Right lobe of liver (tissue), 6 donors: ENCODE measurements at regions not wholly inside any gene's neighbourhood (a gene's known extent, or its start where the extent isn't known, plus 50 kb on each side); places are given as distances from the start of the nearest gene placed in this dataset.

ENCODE experiments used
- ATAC-seq, 4 donors: fragments of 200-7000 bp; cut with Tn5 transposase; one replicate each; pipeline ENCODE4 v1.9.1; 2020; ENCODE audit warnings: mild to moderate bottlenecking in 4 of 4, moderate library complexity in 4 of 4
- DNase-seq, 3 donors: peaks; one replicate each; pipeline ENCODE4 v3.0.0-alpha.2; 2020
- H3K27ac ChIP-seq, 3 donors: fragments of 200-600 bp; one replicate each; pipeline ENCODE4 v1.8.0; 2022
- H3K27me3 ChIP-seq, 2 donors: fragments of 200-600 bp; one replicate each; pipeline ENCODE4 v1.8.0; 2022
- H3K36me3 ChIP-seq, 4 donors: fragments of 200-600 bp; sonication (generic) in 1 of 4; one replicate each; pipeline versions ENCODE4 v1.5.1 to v1.8.0; 2017 to 2022; ENCODE audit warnings: control low read depth in 1 of 4
- H3K4me1 ChIP-seq, 4 donors: fragments of 200-600 bp; sonication (generic) in 1 of 4; one replicate each; pipeline versions ENCODE4 v1.5.1 to v1.8.0; 2017 to 2022; ENCODE audit warnings: control low read depth in 1 of 4
- H3K4me3 ChIP-seq, 3 donors: fragments of 200-600 bp; one replicate each; pipeline ENCODE4 v1.8.0; 2022
- H3K9me3 ChIP-seq, 4 donors: fragments of 200-600 bp; sonication (generic) in 1 of 4; one replicate each; pipeline versions ENCODE4 v1.5.1 to v1.8.0; 2017 to 2022; ENCODE audit warnings: control low read depth in 1 of 4
- POLR2A ChIP-seq: fragments of 450-650 bp; IDR thresholded peaks from one replicate; pipeline ENCODE4 v1.6.1; 2017; ENCODE audit warnings: antibody characterized with exemption, mild to moderate bottlenecking
- WGBS: methylation state at CpG from one replicate; pipeline ENCODE4 v1.1.6; 2018; ENCODE audit warnings: low coverage, low lambda C conversion rate; ENCODE audit not compliant: insufficient coverage; ENCODE audit errors: missing lambda C conversion rate; 5-methylcytosine and 5-hydroxymethylcytosine counted together
- intact Hi-C, 2 donors: fragments of 100-400 bp; cut with DNase I; formaldehyde crosslinking; loops; one replicate each; pipeline versions ENCODE4 v1.11.2 to v1.14.1; 2022
- TF ChIP-seq, protein P1 (sequence below), 4 donors: fragments of 200-600 bp in 3 of 4; fragments of 450-650 bp in 1 of 4; IDR thresholded peaks; one replicate each; pipeline versions ENCODE4 v1.5.1 to v1.8.0; 2016 to 2022; ENCODE audit warnings: antibody characterized with exemption in 4 of 4, mild to moderate bottlenecking in 2 of 4
- donor health status: DM: no; HTN: yes; CAD: no.
- donor health status: DM: no; HTN: no; CAD: no.
- donor health status: DM: no; HTN: no; CAD: no.
- donor health status: DM: no; HTN: yes; CAD: no.
- donor health status: DM: no; HTN: yes; CAD: no.

DNA sequence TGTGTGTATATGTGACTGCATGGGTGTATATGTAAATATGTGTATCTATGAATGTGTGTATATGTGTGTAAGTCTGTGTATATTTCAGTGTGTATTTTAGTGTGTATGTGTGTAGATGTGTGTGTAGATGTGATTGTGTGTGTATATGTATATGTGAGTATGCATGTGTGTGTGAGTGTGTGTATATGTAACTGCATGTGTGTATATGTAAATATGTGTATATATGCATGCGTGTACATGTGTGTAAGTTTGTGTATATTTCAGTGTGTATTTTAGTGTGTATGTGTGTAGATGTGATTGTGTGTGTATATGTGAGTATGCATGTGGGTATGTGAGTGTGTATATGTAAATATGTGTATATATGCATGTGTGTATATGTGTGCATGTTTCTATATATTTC, 169.9 kb downstream of the MN1 start:
- Histone ChIP-seq H3K36me3 (no peaks in the 10 kb centered on the region), H3K4me1 (no peaks in the 10 kb centered on the region), H3K9me3 (no peaks in the 10 kb centered on the region), H3K27me3 (no peaks in the 10 kb centered on the region), H3K27ac (no peak overlapping the region), H3K4me3 (no peak overlapping the region)
- intact Hi-C loops: no loop called here
- WGBS: 100% methylated on average over 1 of the region's 1 CpG
- DNase-seq (no peak), ATAC-seq (no peak)
- no peak for TF ChIP-seq POLR2A

DNA sequence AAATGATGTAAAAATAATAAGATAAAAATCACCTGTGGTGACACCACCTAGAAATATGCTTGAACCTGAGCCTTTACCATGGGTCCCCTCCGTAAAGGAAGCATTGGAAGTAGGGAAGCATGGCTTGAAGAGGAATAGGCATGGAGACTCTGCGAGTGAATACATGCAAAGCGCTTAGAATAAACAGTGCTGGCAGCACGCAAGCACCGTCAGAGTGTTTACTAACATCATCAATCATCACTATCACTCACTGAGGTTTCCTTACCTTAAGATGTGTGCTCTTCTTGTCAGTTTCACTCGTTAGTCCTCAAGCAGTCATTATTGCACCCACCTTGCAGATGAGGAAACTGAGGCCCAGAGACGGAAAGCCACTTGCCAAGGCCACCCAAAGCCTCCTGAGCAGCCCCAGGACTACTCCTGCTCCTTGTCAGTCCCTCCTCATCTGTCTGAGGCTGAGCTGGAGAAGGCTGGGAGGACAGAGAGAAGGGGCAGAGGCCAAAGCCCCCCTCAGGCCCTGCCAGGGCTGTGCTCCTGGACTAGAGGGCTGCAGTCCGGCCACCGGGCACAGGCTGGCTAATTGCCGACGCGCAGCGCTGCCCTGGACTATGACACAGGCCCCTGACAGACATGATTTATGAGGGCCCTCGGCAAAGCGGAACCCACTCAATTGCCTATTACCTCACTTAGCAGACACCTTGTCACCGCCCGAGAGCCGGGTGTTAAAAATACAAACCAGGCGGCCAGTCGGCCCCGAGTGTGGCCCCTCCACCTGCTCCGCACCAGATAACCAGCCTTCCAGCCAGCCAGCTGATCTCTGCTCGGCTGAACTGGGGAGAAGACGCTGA, 168.9 kb downstream of the MN1 start:
- Histone ChIP-seq H3K4me1 (no peaks in the 10 kb centered on the region), H3K36me3 (no peaks in the 10 kb centered on the region), H3K4me3 (no peak overlapping the region), H3K27ac (no peak overlapping the region), H3K9me3 (no peaks in the 10 kb centered on the region), H3K27me3 (no peaks in the 10 kb centered on the region)
- WGBS: 43% methylated on average over 16 of the region's 24 CpGs
- DNase-seq (no peak), ATAC-seq (no peak)
- intact Hi-C loops: no loop called here
- TF ChIP-seq, protein P1, sequence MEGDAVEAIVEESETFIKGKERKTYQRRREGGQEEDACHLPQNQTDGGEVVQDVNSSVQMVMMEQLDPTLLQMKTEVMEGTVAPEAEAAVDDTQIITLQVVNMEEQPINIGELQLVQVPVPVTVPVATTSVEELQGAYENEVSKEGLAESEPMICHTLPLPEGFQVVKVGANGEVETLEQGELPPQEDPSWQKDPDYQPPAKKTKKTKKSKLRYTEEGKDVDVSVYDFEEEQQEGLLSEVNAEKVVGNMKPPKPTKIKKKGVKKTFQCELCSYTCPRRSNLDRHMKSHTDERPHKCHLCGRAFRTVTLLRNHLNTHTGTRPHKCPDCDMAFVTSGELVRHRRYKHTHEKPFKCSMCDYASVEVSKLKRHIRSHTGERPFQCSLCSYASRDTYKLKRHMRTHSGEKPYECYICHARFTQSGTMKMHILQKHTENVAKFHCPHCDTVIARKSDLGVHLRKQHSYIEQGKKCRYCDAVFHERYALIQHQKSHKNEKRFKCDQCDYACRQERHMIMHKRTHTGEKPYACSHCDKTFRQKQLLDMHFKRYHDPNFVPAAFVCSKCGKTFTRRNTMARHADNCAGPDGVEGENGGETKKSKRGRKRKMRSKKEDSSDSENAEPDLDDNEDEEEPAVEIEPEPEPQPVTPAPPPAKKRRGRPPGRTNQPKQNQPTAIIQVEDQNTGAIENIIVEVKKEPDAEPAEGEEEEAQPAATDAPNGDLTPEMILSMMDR (IDR thresholded peaks at IDR 0.05): no peak
- TF ChIP-seq POLR2A: no peak

DNA sequence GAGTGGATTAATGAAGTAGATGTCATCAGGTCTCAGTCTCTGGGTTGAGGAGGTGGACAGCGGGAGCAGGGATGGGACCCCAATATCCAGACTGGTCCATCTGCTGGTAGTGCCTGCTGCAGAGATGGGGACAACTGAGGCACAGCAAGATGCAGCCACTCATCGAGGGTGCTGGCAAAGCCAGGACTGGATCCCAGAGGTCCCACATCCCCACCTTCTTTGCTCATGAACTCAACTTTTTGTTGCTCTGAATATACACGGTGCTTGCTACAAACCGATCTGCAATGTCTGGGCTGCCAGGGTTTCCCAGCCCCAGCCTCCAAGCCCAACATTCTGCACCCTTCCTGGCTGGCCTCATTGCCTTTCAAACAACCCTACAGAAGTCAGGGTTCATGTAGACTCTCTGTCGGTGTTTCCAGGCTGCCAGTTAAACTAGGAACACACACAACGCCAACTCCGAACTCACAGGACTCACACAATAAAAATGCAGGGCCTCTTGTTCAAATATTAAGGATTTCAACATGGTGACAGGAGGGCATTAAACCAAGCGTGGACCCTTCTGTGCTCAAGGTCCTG, 168.2 kb downstream of the MN1 start:
- no peaks in the 10 kb centered on the region for H3K36me3 ChIP-seq
- H3K27ac ChIP-seq: no peak overlapping the region
- WGBS: 46% methylated on average over 5 of the region's 8 CpGs
- H3K9me3 ChIP-seq: no peaks in the 10 kb centered on the region
- TF ChIP-seq, protein P1 (IDR thresholded peaks at IDR 0.05): no peak
- TF ChIP-seq POLR2A: no peak
- no peak for DNase-seq
- intact Hi-C loops: no loop called here
- no peaks in the 10 kb centered on the region for H3K4me1 ChIP-seq
- H3K27me3 ChIP-seq: no peaks in the 10 kb centered on the region
- no peak overlapping the region for H3K4me3 ChIP-seq
- ATAC-seq: no peak

DNA sequence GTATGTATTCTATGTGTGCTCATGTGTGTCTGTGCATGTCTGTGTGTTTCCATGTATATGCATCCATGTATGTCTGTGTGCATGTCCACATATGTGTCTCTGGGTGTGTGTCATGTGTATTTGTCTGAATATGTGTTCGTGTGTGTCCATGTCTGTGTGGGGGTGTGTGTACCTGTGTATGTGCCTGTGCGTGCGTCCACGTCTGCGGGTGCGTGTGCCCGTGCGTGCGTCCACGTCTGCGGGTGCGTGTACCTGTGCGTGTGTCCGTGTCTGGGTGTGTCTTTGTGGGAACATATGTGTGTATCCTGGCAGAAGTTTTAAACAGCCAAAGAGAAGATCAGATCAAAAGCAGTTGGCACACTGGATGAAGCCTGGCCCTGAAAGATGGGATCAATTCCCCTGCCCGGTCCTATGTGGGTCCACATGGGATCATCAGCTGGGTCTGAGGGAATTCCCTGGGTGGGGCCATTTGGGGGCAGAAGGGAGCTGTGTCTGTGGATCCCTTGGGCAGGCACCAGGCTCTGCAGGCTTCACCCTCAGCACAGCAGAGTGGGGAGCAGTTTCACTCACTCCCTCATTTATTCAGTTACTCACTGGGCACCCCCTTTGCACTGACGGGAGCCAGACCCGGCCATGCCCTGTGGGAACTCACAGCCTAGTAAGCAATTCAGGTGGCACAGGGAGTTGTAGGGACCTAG, 167.4 kb downstream of the MN1 start:
- 76% methylated on average over 15 of the region's 17 CpGs for WGBS
- no peaks in the 10 kb centered on the region for H3K9me3 ChIP-seq
- intact Hi-C loops: no loop called here
- H3K36me3 ChIP-seq: no peaks in the 10 kb centered on the region
- no peaks in the 10 kb centered on the region for H3K27me3 ChIP-seq
- DNase-seq (no peak), ATAC-seq (no peak)
- H3K27ac ChIP-seq: no peak overlapping the region
- no peak for TF ChIP-seq POLR2A
- TF ChIP-seq, protein P1 (IDR thresholded peaks at IDR 0.05): no peak
- H3K4me1 ChIP-seq: no peaks in the 10 kb centered on the region
- no peak overlapping the region for H3K4me3 ChIP-seq

DNA sequence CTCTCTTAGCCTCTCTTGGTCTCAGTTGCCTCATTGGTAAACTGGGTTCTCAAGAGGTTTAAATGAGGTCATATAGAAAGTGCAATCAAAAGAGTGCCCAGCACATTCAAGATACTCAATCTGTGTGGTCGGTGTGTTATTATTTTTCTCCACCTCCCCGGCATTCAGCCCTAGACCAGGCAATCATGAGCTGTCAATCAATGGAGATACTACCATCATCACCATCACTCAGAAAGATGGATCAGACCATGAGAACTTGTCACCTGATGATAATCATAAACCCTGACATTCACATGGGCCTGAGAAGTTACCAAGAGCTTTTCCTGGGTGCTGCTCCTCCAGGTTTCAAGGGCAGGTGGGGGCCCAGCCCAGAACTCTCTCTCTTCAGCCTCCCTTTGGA, 166.1 kb downstream of the MN1 start:
- intact Hi-C loops: no loop called here

More for the DNA sequence above, 166.1 kb downstream of the MN1 start:
- H3K36me3 ChIP-seq: no peaks in the 10 kb centered on the region
- TF ChIP-seq, protein P1 (IDR thresholded peaks at IDR 0.05): no peak
- TF ChIP-seq POLR2A: no peak
- H3K27ac ChIP-seq: no peak overlapping the region
- DNase-seq (no peak), ATAC-seq (no peak)
- WGBS: 75% methylated on average over 2 of the region's 2 CpGs
- no peak overlapping the region for H3K4me3 ChIP-seq
- no peaks in the 10 kb centered on the region for H3K9me3 ChIP-seq
- H3K4me1 ChIP-seq: no peaks in the 10 kb centered on the region
- H3K27me3 ChIP-seq: no peaks in the 10 kb centered on the region
